HepG2 (cell line): ENCODE measurements at regions not wholly inside any gene's neighbourhood (a gene's known extent, or its start where the extent isn't known, plus 50 kb on each side); places are given as distances from the start of the nearest gene placed in this dataset.

Experiments used
- ATAC-seq: fragments of 200-7000 bp; cut with Tn5 transposase; 3 replicates; pipeline ENCODE4 v1.9.1; 2020; ENCODE audit warnings: mild to moderate bottlenecking, moderate library complexity
- BruUV-seq: library from RNA; stranded (reverse); fragments of 400-500 nt; replicated peaks from 2 replicates; lab custom pipeline; 2021; lab: Mats Ljungman, UMichigan
- CTCF ChIA-PET: fragments of 300-600 bp; formaldehyde crosslinking; extraction: SDS; loops from one replicate; lab custom pipeline; 2021; ENCODE audit warnings: low total read pairs, inconsistent platforms, low intra/inter-chr PET ratio; lab: Yijun Ruan, JAX
- POLR2A ChIA-PET: fragments of 350-600 bp; sonication (Branson Sonifier 250); formaldehyde crosslinking; loops from one replicate; lab custom pipeline; 2020; ENCODE audit warnings: antibody characterized with exemption, inconsistent platforms; lab: Yijun Ruan, JAX
- DNase-seq: peaks from one replicate; pipeline ENCODE4 v3.0.0-alpha.2; 2015; ENCODE audit warnings: low spot score
- FAIRE-seq: peaks from 3 replicates; lab custom pipeline; 2011; peaks lifted over from hg19 to GRCh38; lab: Jason Lieb, UNC
- H2AFZ ChIP-seq: one replicate; pipeline ENCODE4 v1.6.1; 2011; ENCODE audit warnings: low read length, inconsistent platforms
- H3K27ac ChIP-seq: fragments of 300-600 bp; 3 replicates; pipeline ENCODE4 v1.8.0; 2011; ENCODE audit warnings: mixed run types, mild to moderate bottlenecking, mixed read lengths, low read length, inconsistent platforms; ENCODE audit not compliant: insufficient read depth; ENCODE audit errors: extremely low read length
- H3K27me3 ChIP-seq, 2 experiments: fragments of 200-600 bp in 1 of 2; 2 replicates in 1 of 2; 3 replicates in 1 of 2; pipeline versions ENCODE4 v1.6.0 to v1.8.0; 2011; ENCODE audit warnings: low read length in 2 of 2, mild to moderate bottlenecking in 2 of 2, moderate library complexity in 2 of 2, inconsistent platforms in 1 of 2; ENCODE audit not compliant: insufficient read depth in 2 of 2, control insufficient read depth in 1 of 2
- H3K36me3 ChIP-seq, 2 experiments: fragments of 200-600 bp in 1 of 2; replicated peaks in 1 of 2; 2 replicates in 1 of 2; 3 replicates in 1 of 2; pipeline versions ENCODE4 v1.5.1 to v1.8.0; 2011; ENCODE audit warnings: low read length in 2 of 2, inconsistent platforms in 1 of 2; ENCODE audit not compliant: insufficient read depth in 2 of 2, control insufficient read depth in 1 of 2
- H3K4me1 ChIP-seq: 2 replicates; pipeline ENCODE4 v1.5.1; 2012; ENCODE audit warnings: low read length, inconsistent platforms; ENCODE audit not compliant: insufficient read depth
- H3K4me2 ChIP-seq: 2 replicates; pipeline ENCODE4 v1.6.0; 2011; ENCODE audit warnings: low read depth, low read length, inconsistent platforms
- H3K4me3 ChIP-seq, 3 experiments: fragments of 200-600 bp in 1 of 3; sonication (generic), shearing (Covaris generic) in 1 of 3; replicated peaks in 1 of 3; 2 replicates each; pipeline ENCODE4 v1.5.1; 2011 to 2016; ENCODE audit warnings: low read length in 3 of 3, inconsistent platforms in 2 of 3, low read depth in 2 of 3, mild to moderate bottlenecking in 2 of 3, control low read depth in 1 of 3, mixed read lengths in 1 of 3; ENCODE audit not compliant: insufficient read depth in 1 of 3
- H3K79me2 ChIP-seq: one replicate; pipeline ENCODE4 v1.6.1; 2011; ENCODE audit warnings: low read length, inconsistent platforms; ENCODE audit not compliant: insufficient read depth
- H3K9ac ChIP-seq: 2 replicates; pipeline ENCODE4 v1.6.0; 2011; ENCODE audit warnings: mild to moderate bottlenecking, low read depth, low read length, inconsistent platforms; ENCODE audit not compliant: insufficient read depth
- H3K9me3 ChIP-seq: 2 replicates; pipeline ENCODE4 v1.5.1; 2012; ENCODE audit warnings: mild to moderate bottlenecking, low read length
- H4K20me1 ChIP-seq: 2 replicates; pipeline ENCODE4 v1.6.0; 2011; ENCODE audit warnings: inconsistent platforms, mild to moderate bottlenecking, low read length, moderate library complexity; ENCODE audit not compliant: insufficient read depth
- CREB1 ChIP-seq, 2 experiments: fragments of 450-650 bp in 1 of 2; IDR thresholded peaks; 2 replicates each; pipeline ENCODE4 v1.6.1; 2016 to 2017; ENCODE audit warnings: control low read depth in 1 of 2, mild to moderate bottlenecking in 1 of 2, missing compliant biosample characterization in 1 of 2, missing genetic modification characterization in 1 of 2
- DR1 ChIP-seq: sonication (generic); formaldehyde crosslinking; IDR thresholded peaks from 2 replicates; pipeline ENCODE4 v1.8.0; 2021; ENCODE audit warnings: mild to moderate bottlenecking, missing genetic modification reagents, inconsistent platforms
- KAT7 ChIP-seq: IDR thresholded peaks from 2 replicates; pipeline ENCODE4 v1.6.1; 2018; ENCODE audit warnings: borderline replicate concordance, missing compliant biosample characterization
- KLF12 ChIP-seq: sonication (generic); formaldehyde crosslinking; IDR thresholded peaks from 2 replicates; pipeline ENCODE4 v1.4.0; 2020; ENCODE audit warnings: missing genetic modification reagents, borderline replicate concordance
- LCORL ChIP-seq, 2 experiments: fragments of 450-650 bp in 1 of 2; sonication (generic) in 1 of 2; formaldehyde crosslinking in 1 of 2; IDR thresholded peaks; 2 replicates each; pipeline versions ENCODE4 v1.5.0 to v1.6.1; 2017 to 2020; ENCODE audit warnings: antibody characterized with exemption in 1 of 2, missing genetic modification reagents in 1 of 2
- PPARG ChIP-seq: conservative IDR thresholded peaks from 2 replicates; pipeline ENCODE4 v1.6.1; 2016; ENCODE audit warnings: missing biosample characterization, missing genetic modification reagents
- RFX3 ChIP-seq: IDR thresholded peaks from 2 replicates; pipeline ENCODE4 v1.6.1; 2016; ENCODE audit warnings: missing biosample characterization, missing genetic modification reagents
- SRY ChIP-seq: sonication (generic); formaldehyde crosslinking; IDR thresholded peaks from 2 replicates; pipeline ENCODE4 v1.8.0; 2022; ENCODE audit warnings: mild to moderate bottlenecking, missing genetic modification reagents
- TCF7L2 ChIP-seq: IDR thresholded peaks from 2 replicates; pipeline ENCODE4 v1.6.1; 2011; ENCODE audit warnings: mild to moderate bottlenecking, low read depth, low read length, moderate library complexity
- WIZ ChIP-seq: sonication (generic); formaldehyde crosslinking; IDR thresholded peaks from 2 replicates; pipeline ENCODE4 v1.5.1; 2020; ENCODE audit warnings: mild to moderate bottlenecking, missing genetic modification reagents
- ZNF318 ChIP-seq: sonication (generic); formaldehyde crosslinking; IDR thresholded peaks from 2 replicates; pipeline ENCODE4 v1.4.0; 2020; ENCODE audit warnings: mild to moderate bottlenecking, missing genetic modification reagents
- ZNF782 ChIP-seq: sonication (generic); formaldehyde crosslinking; IDR thresholded peaks from 2 replicates; pipeline ENCODE4 v1.4.0; 2020; ENCODE audit warnings: missing genetic modification reagents, mild to moderate bottlenecking, borderline replicate concordance
- ZNF841 ChIP-seq: sonication (generic); formaldehyde crosslinking; IDR thresholded peaks from 2 replicates; pipeline ENCODE4 v1.8.1; 2023; ENCODE audit warnings: missing genetic modification reagents, borderline replicate concordance
- WGBS: methylation state at CpG from one replicate; pipeline ENCODE4 v1.1.6; 2017; ENCODE audit warnings: low lambda C conversion rate; 5-methylcytosine and 5-hydroxymethylcytosine counted together
- in situ Hi-C: cut with HindIII; loops from 2 replicates; pipeline ENCODE4 v1.10.0; 2017; ENCODE audit warnings: low pct_unique_long_range_greater_than_20kb; ENCODE audit not compliant: extremely low pct_ligation_motif_present
- intact Hi-C: fragments of 100-400 bp; cut with micrococcal nuclease; formaldehyde crosslinking; loops from one replicate; pipeline ENCODE4 v1.10.0; 2022; ENCODE audit not compliant: unreplicated experiment
- TF ChIP-seq, protein P1 (sequence below): IDR thresholded peaks from 2 replicates; pipeline ENCODE4 v1.6.1; 2016; ENCODE audit warnings: missing compliant biosample characterization, missing genetic modification reagents, borderline replicate concordance
- TF ChIP-seq, protein P2 (sequence below): sonication (generic); formaldehyde crosslinking; IDR thresholded peaks from 2 replicates; pipeline ENCODE4 v1.4.0; 2020; ENCODE audit warnings: missing genetic modification reagents

DNA sequence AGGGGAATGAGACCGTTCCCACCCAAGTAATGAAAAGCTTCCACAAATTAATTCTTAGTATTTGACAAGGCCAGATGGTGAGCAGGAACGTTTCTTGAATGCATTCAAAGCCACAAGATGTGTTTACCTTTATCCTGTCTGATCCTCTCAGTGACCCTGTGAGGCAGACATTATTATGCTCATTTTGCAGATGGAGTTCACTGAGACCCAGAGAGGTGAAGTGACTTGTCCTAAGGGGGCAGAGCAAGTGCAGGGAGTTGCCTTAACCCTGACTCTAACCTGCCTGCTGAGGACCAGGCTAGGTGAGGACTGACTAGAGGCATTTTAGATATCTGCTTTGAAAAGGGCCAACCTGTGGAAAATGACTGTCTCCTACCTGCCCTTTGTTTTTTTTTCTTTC is 156.7 kb downstream of the HAPSTR1 start:
- H3K4me2 ChIP-seq: no peak overlapping the region
- no TSS peak for BruUV-seq
- TF ChIP-seq TCF7L2 (no peak), CREB1 (IDR thresholded peaks at IDR 0.05) (no peak), CREB1 (CRISPR knock-in tag; IDR thresholded peaks at IDR 0.05) (no peak), KLF12 (CRISPR knock-in tag) (no peak), PPARG (CRISPR knock-in tag) (no peak), ZNF782 (CRISPR knock-in tag) (no peak), LCORL (IDR thresholded peaks at IDR 0.05) (no peak), LCORL (CRISPR knock-in tag; IDR thresholded peaks at IDR 0.05) (no peak), WIZ (CRISPR knock-in tag) (no peak), DR1 (CRISPR knock-in tag) (no peak), SRY (no peak), RFX3 (CRISPR knock-in tag) (no peak), KAT7 (CRISPR knock-in tag) (no peak), ZNF318 (CRISPR knock-in tag) (no peak), ZNF841 (CRISPR knock-in tag) (no peak)
- TF ChIP-seq, protein P1, sequence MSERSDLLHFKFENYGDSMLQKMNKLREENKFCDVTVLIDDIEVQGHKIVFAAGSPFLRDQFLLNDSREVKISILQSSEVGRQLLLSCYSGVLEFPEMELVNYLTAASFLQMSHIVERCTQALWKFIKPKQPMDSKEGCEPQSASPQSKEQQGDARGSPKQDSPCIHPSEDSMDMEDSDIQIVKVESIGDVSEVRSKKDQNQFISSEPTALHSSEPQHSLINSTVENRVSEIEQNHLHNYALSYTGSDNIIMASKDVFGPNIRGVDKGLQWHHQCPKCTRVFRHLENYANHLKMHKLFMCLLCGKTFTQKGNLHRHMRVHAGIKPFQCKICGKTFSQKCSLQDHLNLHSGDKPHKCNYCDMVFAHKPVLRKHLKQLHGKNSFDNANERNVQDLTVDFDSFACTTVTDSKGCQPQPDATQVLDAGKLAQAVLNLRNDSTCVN (CRISPR knock-in tag): no peak
- TF ChIP-seq, protein P2, sequence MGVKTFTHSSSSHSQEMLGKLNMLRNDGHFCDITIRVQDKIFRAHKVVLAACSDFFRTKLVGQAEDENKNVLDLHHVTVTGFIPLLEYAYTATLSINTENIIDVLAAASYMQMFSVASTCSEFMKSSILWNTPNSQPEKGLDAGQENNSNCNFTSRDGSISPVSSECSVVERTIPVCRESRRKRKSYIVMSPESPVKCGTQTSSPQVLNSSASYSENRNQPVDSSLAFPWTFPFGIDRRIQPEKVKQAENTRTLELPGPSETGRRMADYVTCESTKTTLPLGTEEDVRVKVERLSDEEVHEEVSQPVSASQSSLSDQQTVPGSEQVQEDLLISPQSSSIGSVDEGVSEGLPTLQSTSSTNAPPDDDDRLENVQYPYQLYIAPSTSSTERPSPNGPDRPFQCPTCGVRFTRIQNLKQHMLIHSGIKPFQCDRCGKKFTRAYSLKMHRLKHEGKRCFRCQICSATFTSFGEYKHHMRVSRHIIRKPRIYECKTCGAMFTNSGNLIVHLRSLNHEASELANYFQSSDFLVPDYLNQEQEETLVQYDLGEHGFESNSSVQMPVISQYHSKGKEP (CRISPR knock-in tag): no peak

More for the DNA sequence above, 156.7 kb downstream of the HAPSTR1 start:
- no peaks in the 10 kb centered on the region for H3K9me3 ChIP-seq
- no peak overlapping the region for H3K9ac ChIP-seq
- intact Hi-C loops (no loop called here), in situ Hi-C loops (no loop called here)
- DNase-seq (no peak), ATAC-seq (no peak), FAIRE-seq (peak; percentile 12)
- peaks cover 0 to 2% of the 10 kb centered on the region in 2 experiments; a peak in 1 of 5 replicates for H3K27me3 ChIP-seq
- H3K4me1 ChIP-seq: no peaks in the 10 kb centered on the region
- no peak overlapping the region for H2AFZ ChIP-seq
- H3K79me2 ChIP-seq: no peaks in the 10 kb centered on the region
- WGBS: 0% methylated on average over 2 of the region's 2 CpGs
- no peak overlapping the region for H3K27ac ChIP-seq
- H4K20me1 ChIP-seq: no peaks in the 10 kb centered on the region
- CTCF ChIA-PET: no interaction called here
- POLR2A ChIA-PET: no interaction called here
- H3K4me3 ChIP-seq: no peak overlapping the region
- no peaks in the 10 kb centered on the region for H3K36me3 ChIP-seq
